Endothelial cell of umbilical vein (primary cell): ENCODE measurements at regions not wholly inside any gene's neighbourhood (a gene's known extent, or its start where the extent isn't known, plus 50 kb on each side); places are given as distances from the start of the nearest gene placed in this dataset.
A peak's percentile ranks its signal among the peaks of the same experiment; 100 is the strongest.

ENCODE experiments used
- BruUV-seq: library from RNA; stranded (reverse); fragments of 400-500 nt; replicated peaks from 2 replicates; lab custom pipeline; 2021; lab: Mats Ljungman, UMichigan
- CTCF ChIA-PET: fragments of 300-600, 350-600 bp; sonication (Branson Sonifier 250); formaldehyde crosslinking; loops from one replicate; lab custom pipeline; 2021; ENCODE audit warnings: antibody characterized with exemption, inconsistent platforms; lab: Charles Lee
- POLR2A ChIA-PET: fragments of 300-600, 350-600 bp; sonication (Branson Sonifier 250); formaldehyde crosslinking; loops from one replicate; lab custom pipeline; 2021; ENCODE audit warnings: antibody characterized with exemption, inconsistent platforms; lab: Charles Lee
- DNase-seq: peaks from one replicate; pipeline ENCODE4 v3.0.0-alpha.2; 2011; ENCODE audit warnings: low read depth, low spot score
- FAIRE-seq: peaks from 2 replicates; lab custom pipeline; 2011; peaks lifted over from hg19 to GRCh38; lab: Jason Lieb, UNC
- H2AFZ ChIP-seq: 2 replicates; pipeline ENCODE4 v1.6.0; 2012; ENCODE audit warnings: low read depth, low read length, control low read depth, inconsistent platforms
- H3K27ac ChIP-seq: 2 replicates; pipeline ENCODE4 v1.5.1; 2011; ENCODE audit warnings: low read depth, mild to moderate bottlenecking, control low read depth, low read length, moderate library complexity; ENCODE audit not compliant: insufficient read depth
- H3K27me3 ChIP-seq, 2 experiments: 2 replicates each; pipeline versions ENCODE4 v1.6.0 to v1.6.1; 2011; ENCODE audit warnings: low read length in 2 of 2, mixed read lengths in 1 of 2; ENCODE audit not compliant: control insufficient read depth in 2 of 2, insufficient read depth in 2 of 2
- H3K36me3 ChIP-seq, 2 experiments: 2 replicates in 1 of 2; 3 replicates in 1 of 2; pipeline ENCODE4 v1.5.1; 2011; ENCODE audit warnings: low read length in 2 of 2, mild to moderate bottlenecking in 1 of 2, moderate library complexity in 1 of 2; ENCODE audit not compliant: control insufficient read depth in 2 of 2, insufficient read depth in 2 of 2; ENCODE audit errors: extremely low read depth in 1 of 2
- H3K4me1 ChIP-seq: 3 replicates; pipeline ENCODE4 v1.5.1; 2011; ENCODE audit warnings: mild to moderate bottlenecking, low read length; ENCODE audit not compliant: control insufficient read depth, insufficient read depth; ENCODE audit errors: extremely low read depth
- H3K4me2 ChIP-seq: 2 replicates; pipeline ENCODE4 v1.6.1; 2011; ENCODE audit warnings: low read length, control low read depth, mixed read lengths; ENCODE audit not compliant: insufficient read depth
- H3K4me3 ChIP-seq, 3 experiments: fragments of 200-600 bp in 1 of 3; sonication (generic), shearing (Covaris generic) in 1 of 3; replicated peaks in 1 of 3; 2 replicates each; pipeline ENCODE4 v1.5.1; 2011 to 2016; ENCODE audit warnings: control low read depth in 3 of 3, low read length in 3 of 3, mild to moderate bottlenecking in 2 of 3, inconsistent platforms in 1 of 3, low read depth in 1 of 3, moderate library complexity in 1 of 3; ENCODE audit not compliant: insufficient read depth in 1 of 3
- H3K79me2 ChIP-seq: 2 replicates; pipeline ENCODE4 v1.6.0; 2012; ENCODE audit warnings: low read length, inconsistent platforms; ENCODE audit not compliant: control insufficient read depth, insufficient read depth
- H3K9ac ChIP-seq: replicated peaks from 2 replicates; pipeline ENCODE3; 2011; ENCODE audit warnings: low read length, control low read depth; ENCODE audit not compliant: insufficient read depth; ENCODE audit errors: extremely low read depth
- H3K9me1 ChIP-seq: replicated peaks from 3 replicates; pipeline ENCODE4 v1.6.0; 2011; ENCODE audit warnings: mild to moderate bottlenecking, low read length; ENCODE audit not compliant: control insufficient read depth, insufficient read depth; ENCODE audit errors: extremely low read depth
- H3K9me3 ChIP-seq: replicated peaks from 2 replicates; pipeline ENCODE4 v1.5.1; 2012; ENCODE audit warnings: low read length, inconsistent platforms; ENCODE audit not compliant: control insufficient read depth, insufficient read depth
- H4K20me1 ChIP-seq: replicated peaks from 2 replicates; pipeline ENCODE3; 2011; ENCODE audit warnings: mild to moderate bottlenecking, low read length; ENCODE audit not compliant: control insufficient read depth, insufficient read depth; ENCODE audit errors: extremely low read depth
- EZH2 ChIP-seq: IDR thresholded peaks from 2 replicates; pipeline ENCODE4 v1.6.1; 2012; ENCODE audit warnings: borderline replicate concordance, low read depth, mild to moderate bottlenecking, moderate library complexity, low read length, inconsistent platforms; ENCODE audit not compliant: severe bottlenecking
- FOS ChIP-seq: IDR thresholded peaks from 2 replicates; pipeline ENCODE4 v1.6.1; 2011; ENCODE audit warnings: mild to moderate bottlenecking, low read length, moderate library complexity, borderline replicate concordance; ENCODE audit not compliant: insufficient read depth
- GATA2 ChIP-seq: IDR thresholded peaks from 2 replicates; pipeline ENCODE4 v1.7.0; 2011; ENCODE audit warnings: low read depth, mild to moderate bottlenecking, moderate library complexity, mixed read lengths, low read length; ENCODE audit not compliant: insufficient read length, insufficient read depth
- JUN ChIP-seq: IDR thresholded peaks from 2 replicates; pipeline ENCODE4 v1.6.1; 2011; ENCODE audit warnings: borderline replicate concordance, low read depth; ENCODE audit not compliant: insufficient read length, insufficient read depth
- MYC ChIP-seq: IDR thresholded peaks from one replicate; pipeline ENCODE4 v1.6.1; 2011; ENCODE audit warnings: mild to moderate bottlenecking, low read depth, low read length
- POLR2A ChIP-seq: IDR thresholded peaks from 2 replicates; pipeline ENCODE4 v1.6.1; 2012; ENCODE audit warnings: low read depth, mild to moderate bottlenecking, control low read depth, low read length
- POLR2AphosphoS5 ChIP-seq: IDR thresholded peaks from 2 replicates; pipeline ENCODE4 v1.6.1; 2012; ENCODE audit warnings: low read depth, mild to moderate bottlenecking, control low read depth, low read length, moderate library complexity; ENCODE audit not compliant: insufficient read depth
- dilution Hi-C: fragments of 300-500 bp; cut with MboI; formaldehyde crosslinking; loops from one replicate; pipeline ENCODE4 v1.15.0; 2019; ENCODE audit warnings: low sequenced_read_pairs; ENCODE audit not compliant: extremely low pct_ligation_motif_present
- intact Hi-C: fragments of 100-400 bp; cut with micrococcal nuclease; formaldehyde crosslinking; loops from one replicate; pipeline ENCODE4 v1.10.0; 2022
- TF ChIP-seq, protein P1 (sequence below), 2 donors: IDR thresholded peaks; 1 replicate in 1 of 2; 2 replicates in 1 of 2; pipeline ENCODE4 v1.5.1; 2011; ENCODE audit warnings: low read length in 2 of 2, mild to moderate bottlenecking in 2 of 2, moderate library complexity in 2 of 2, control low read depth in 1 of 2, inconsistent platforms in 1 of 2, low read depth in 1 of 2; ENCODE audit not compliant: insufficient read depth in 1 of 2; ENCODE audit errors: extremely low read depth in 1 of 2
- TF ChIP-seq, protein P2 (sequence below): IDR thresholded peaks from 2 replicates; pipeline ENCODE4 v1.6.1; 2011; ENCODE audit not compliant: insufficient read depth, insufficient read length

DNA sequence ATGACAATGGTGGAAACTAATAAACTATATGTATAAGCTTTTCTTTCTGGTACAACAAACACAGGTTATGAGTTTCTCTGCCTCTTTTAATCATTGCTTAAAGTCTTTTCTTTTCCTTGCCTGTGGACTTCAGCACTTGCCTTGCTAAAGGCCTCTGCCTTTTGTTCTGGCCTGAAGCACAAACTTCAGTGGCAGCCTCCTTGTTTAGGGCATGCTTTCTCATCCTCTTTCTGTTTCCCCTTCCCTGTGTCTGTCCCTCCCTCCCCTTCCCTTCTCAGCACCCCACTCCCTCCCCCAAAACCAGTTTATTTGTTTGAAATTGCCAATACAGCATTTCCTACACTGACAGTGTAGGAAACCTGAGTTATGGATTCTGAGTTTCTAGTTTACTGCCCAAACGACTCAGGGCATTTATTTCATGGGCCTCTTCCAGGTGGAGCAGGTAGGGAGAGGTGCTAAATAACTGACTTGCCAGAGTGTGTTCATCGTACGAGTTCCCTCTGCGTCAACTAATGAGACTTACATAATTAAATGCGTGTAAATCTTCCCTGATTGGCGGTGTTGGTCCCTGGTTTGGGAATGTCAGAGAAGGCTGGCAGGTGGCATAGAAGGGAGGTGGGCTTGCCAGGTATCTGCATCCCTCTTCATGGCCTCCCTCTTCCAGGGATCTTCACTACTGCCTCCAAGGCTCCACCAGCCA lies 311.0 kb downstream of the FBXW7 start:
- Histone ChIP-seq H3K9me3 (no peaks in the 10 kb centered on the region), H4K20me1 (no peaks in the 10 kb centered on the region), H3K4me3 (no peak overlapping the region), H2AFZ (peak overlapping the region; percentile 65), H3K4me2 (no peak overlapping the region), H3K36me3 (no peaks in the 10 kb centered on the region), H3K9ac (no peak overlapping the region), H3K9me1 (no peaks in the 10 kb centered on the region), H3K27me3 (no peaks in the 10 kb centered on the region), H3K27ac (no peak overlapping the region), H3K79me2 (no peaks in the 10 kb centered on the region), H3K4me1 (no peaks in the 10 kb centered on the region)
- no peak for DNase-seq
- dilution Hi-C loops (no loop called here), intact Hi-C loops (no loop called here)
- no peak for FAIRE-seq
- CTCF ChIA-PET: no interaction called here
- TF ChIP-seq JUN: no peak
- TF ChIP-seq, protein P1, sequence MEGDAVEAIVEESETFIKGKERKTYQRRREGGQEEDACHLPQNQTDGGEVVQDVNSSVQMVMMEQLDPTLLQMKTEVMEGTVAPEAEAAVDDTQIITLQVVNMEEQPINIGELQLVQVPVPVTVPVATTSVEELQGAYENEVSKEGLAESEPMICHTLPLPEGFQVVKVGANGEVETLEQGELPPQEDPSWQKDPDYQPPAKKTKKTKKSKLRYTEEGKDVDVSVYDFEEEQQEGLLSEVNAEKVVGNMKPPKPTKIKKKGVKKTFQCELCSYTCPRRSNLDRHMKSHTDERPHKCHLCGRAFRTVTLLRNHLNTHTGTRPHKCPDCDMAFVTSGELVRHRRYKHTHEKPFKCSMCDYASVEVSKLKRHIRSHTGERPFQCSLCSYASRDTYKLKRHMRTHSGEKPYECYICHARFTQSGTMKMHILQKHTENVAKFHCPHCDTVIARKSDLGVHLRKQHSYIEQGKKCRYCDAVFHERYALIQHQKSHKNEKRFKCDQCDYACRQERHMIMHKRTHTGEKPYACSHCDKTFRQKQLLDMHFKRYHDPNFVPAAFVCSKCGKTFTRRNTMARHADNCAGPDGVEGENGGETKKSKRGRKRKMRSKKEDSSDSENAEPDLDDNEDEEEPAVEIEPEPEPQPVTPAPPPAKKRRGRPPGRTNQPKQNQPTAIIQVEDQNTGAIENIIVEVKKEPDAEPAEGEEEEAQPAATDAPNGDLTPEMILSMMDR (IDR thresholded peaks at IDR 0.05; ENCODE audit: extremely low read depth in 1 of 2, insufficient read depth in 1 of 2, low read depth in 1 of 2, low read length in 2 of 2): no peak
- no peak for TF ChIP-seq POLR2AphosphoS5
- no peak for TF ChIP-seq POLR2A
- POLR2A ChIA-PET: no interaction called here
- no TSS peak for BruUV-seq

DNA sequence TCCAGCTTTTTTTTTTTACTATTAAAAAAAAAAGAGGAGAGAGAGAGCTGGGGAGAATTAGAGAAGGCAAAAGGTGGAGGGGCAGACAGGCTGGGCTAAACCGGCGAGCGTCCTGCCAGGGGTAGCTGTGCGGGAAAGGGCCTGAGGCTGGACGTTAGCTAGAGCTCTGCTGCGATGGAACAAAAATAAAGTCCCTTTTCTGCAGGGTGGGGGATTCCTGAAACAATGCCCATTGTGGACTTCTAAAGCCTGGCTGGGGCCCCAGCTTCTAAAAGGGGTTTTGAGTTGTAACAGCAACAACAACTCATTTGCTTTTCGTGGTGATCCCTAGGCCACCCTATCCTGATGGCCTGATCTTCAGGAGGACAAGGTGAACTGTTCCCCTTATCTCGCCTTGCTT lies 311.7 kb downstream of the FBXW7 start:
- H2AFZ ChIP-seq: peak overlapping the region; percentile 65
- TF ChIP-seq, protein P2, sequence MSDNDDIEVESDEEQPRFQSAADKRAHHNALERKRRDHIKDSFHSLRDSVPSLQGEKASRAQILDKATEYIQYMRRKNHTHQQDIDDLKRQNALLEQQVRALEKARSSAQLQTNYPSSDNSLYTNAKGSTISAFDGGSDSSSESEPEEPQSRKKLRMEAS: no peak
- TF ChIP-seq POLR2AphosphoS5: no peak
- no peak for TF ChIP-seq GATA2
- no peak for TF ChIP-seq FOS
- no peak for TF ChIP-seq POLR2A
- no peak for TF ChIP-seq EZH2
- TF ChIP-seq JUN: no peak
- TF ChIP-seq MYC: no peak
- TF ChIP-seq, protein P1 (IDR thresholded peaks at IDR 0.05; ENCODE audit: extremely low read depth in 1 of 2, insufficient read depth in 1 of 2, low read depth in 1 of 2, low read length in 2 of 2): no peak
- no TSS peak for BruUV-seq
- no peak overlapping the region for H3K4me2 ChIP-seq
- H3K9me1 ChIP-seq: no peaks in the 10 kb centered on the region
- H4K20me1 ChIP-seq: no peaks in the 10 kb centered on the region
- CTCF ChIA-PET: interaction anchor here (1.8 kb wide), 1 partner anchor 17 kb away, joined by 4 read pairs; no protein-coding TSS in a partner anchor
- intact Hi-C loops: no loop called here
- no peaks in the 10 kb centered on the region for H3K4me1 ChIP-seq
- dilution Hi-C loops: no loop called here
- H3K27ac ChIP-seq: no peak overlapping the region
- no peaks in the 10 kb centered on the region for H3K79me2 ChIP-seq
- H3K4me3 ChIP-seq: no peak overlapping the region
- DNase-seq (peak; percentile 67), FAIRE-seq (no peak)
- H3K9ac ChIP-seq: no peak overlapping the region
- H3K36me3 ChIP-seq: no peaks in the 10 kb centered on the region
- H3K27me3 ChIP-seq: no peaks in the 10 kb centered on the region
- no peaks in the 10 kb centered on the region for H3K9me3 ChIP-seq
- POLR2A ChIA-PET: no interaction called here
